ENCODE measurements at regions not wholly inside any gene's neighbourhood (a gene's known extent, or its start where the extent isn't known, plus 50 kb on each side); places are given as distances from the start of the nearest gene placed in this dataset.

- Histone ChIP-seq H3K27ac (no peak overlapping the region), H3K27me3 (replicated peaks) (no peaks in the 10 kb centered on the region), H3K36me3 (replicated peaks) (no peaks in the 10 kb centered on the region), H3K4me3 (ENCODE audit: low read depth, low read length) (no peak overlapping the region)
- no peak for TF ChIP-seq CTCF (IDR thresholded peaks at IDR 0.05; ENCODE audit: low read depth, low read length, missing control alignments)
- in situ Hi-C loops (cut with HindIII; ENCODE audit: low pct_ligation_motif_present, low sequenced_read_pairs), result no loop called here
- DNase-seq, result no peak
These were observed 76.6 kb upstream of the PRLR start for GRCh38 chr5:35306716-35307365.

- Histone ChIP-seq H3K27ac (no peak overlapping the region), H3K36me3 (replicated peaks) (no peaks in the 10 kb centered on the region), H3K27me3 (replicated peaks) (no peaks in the 10 kb centered on the region), H3K4me3 (ENCODE audit: low read depth, low read length) (no peak overlapping the region)
- TF ChIP-seq CTCF (IDR thresholded peaks at IDR 0.05; ENCODE audit: low read depth, low read length, missing control alignments), result no peak
- DNase-seq, result no peak
- in situ Hi-C loops (cut with HindIII; ENCODE audit: low pct_ligation_motif_present, low sequenced_read_pairs), result no loop called here
These were observed 75.2 kb upstream of the PRLR start for GRCh38 chr5:35305336-35306020.

GRCh38 chr5:35304291-35304690 is 74.0 kb upstream of the PRLR start:
- H3K27ac ChIP-seq, result no peak overlapping the region
- no peaks in the 10 kb centered on the region for H3K36me3 ChIP-seq (replicated peaks)
- no peak for DNase-seq
- in situ Hi-C loops (cut with HindIII; ENCODE audit: low pct_ligation_motif_present, low sequenced_read_pairs), result no loop called here
- H3K27me3 ChIP-seq (replicated peaks), result no peaks in the 10 kb centered on the region
- no peak for TF ChIP-seq CTCF (IDR thresholded peaks at IDR 0.05; ENCODE audit: low read depth, low read length, missing control alignments)
- H3K4me3 ChIP-seq (ENCODE audit: low read depth, low read length), result no peak overlapping the region

- no peak overlapping the region for H3K27ac ChIP-seq
- TF ChIP-seq CTCF (IDR thresholded peaks at IDR 0.05; ENCODE audit: low read depth, low read length, missing control alignments), result no peak
- no peaks in the 10 kb centered on the region for H3K36me3 ChIP-seq (replicated peaks)
- no peaks in the 10 kb centered on the region for H3K27me3 ChIP-seq (replicated peaks)
- H3K4me3 ChIP-seq (ENCODE audit: low read depth, low read length), result no peak overlapping the region
- DNase-seq, result no peak
- in situ Hi-C loops (cut with HindIII; ENCODE audit: low pct_ligation_motif_present, low sequenced_read_pairs), result no loop called here
These were observed 72.9 kb upstream of the PRLR start for GRCh38 chr5:35303152-35303551.

- Histone ChIP-seq H3K27me3 (replicated peaks) (no peaks in the 10 kb centered on the region), H3K36me3 (replicated peaks) (no peaks in the 10 kb centered on the region), H3K4me3 (ENCODE audit: low read depth, low read length) (no peak overlapping the region), H3K27ac (no peak overlapping the region)
- in situ Hi-C loops (cut with HindIII; ENCODE audit: low pct_ligation_motif_present, low sequenced_read_pairs), result no loop called here
- TF ChIP-seq CTCF (IDR thresholded peaks at IDR 0.05; ENCODE audit: low read depth, low read length, missing control alignments), result no peak
- no peak for DNase-seq
These were observed 72.3 kb upstream of the PRLR start for GRCh38 chr5:35302544-35302943.
